OCI-LY3 (cell line): ENCODE measurements at regions not wholly inside any gene's neighbourhood (a gene's known extent, or its start where the extent isn't known, plus 50 kb on each side); places are given as distances from the start of the nearest gene placed in this dataset.

Experiments
- CTCF ChIP-seq: fragments of 200-600, 300-600 bp; sonication (generic); IDR thresholded peaks from 2 replicates; pipeline ENCODE4 v1.5.1; 2014; ENCODE audit warnings: antibody characterized with exemption, low read length, low read depth
- EZH2phosphoT487 ChIP-seq: fragments of 200-600 bp; shearing (Covaris generic); IDR thresholded peaks from 2 replicates; pipeline ENCODE4 v1.6.1; 2018; ENCODE audit warnings: antibody characterized with exemption, mixed run types, low read depth

- no peak for TF ChIP-seq CTCF
- TF ChIP-seq EZH2phosphoT487: no peak
These were observed 1029.0 kb upstream of the B3GALT2 start for GRCh38 chr1:194215448-194215847.
